Astrocyte of the spinal cord (primary cell): ENCODE measurements at regions not wholly inside any gene's neighbourhood (a gene's known extent, or its start where the extent isn't known, plus 50 kb on each side); places are given as distances from the start of the nearest gene placed in this dataset.
A peak's percentile ranks its signal among the peaks of the same experiment; 100 is the strongest.

Experiments
- DNase-seq: peaks from one replicate; pipeline ENCODE4 v3.0.0; 2011; ENCODE audit warnings: low read depth, low spot score
- H3K4me3 ChIP-seq: 2 replicates; pipeline ENCODE4 v1.5.1; 2011; ENCODE audit warnings: low read depth, mild to moderate bottlenecking, low read length, moderate library complexity
- CTCF ChIP-seq: IDR thresholded peaks from 2 replicates; pipeline ENCODE4 v1.5.1; 2012; ENCODE audit warnings: low read depth, mild to moderate bottlenecking, low read length, inconsistent platforms
- in situ Hi-C: cut with HindIII; loops from 2 replicates; pipeline ENCODE4 v1.10.0; 2017; ENCODE audit warnings: low sequenced_read_pairs

- in situ Hi-C loops: no loop called here
- no peak for TF ChIP-seq CTCF
- DNase-seq: no peak
- H3K4me3 ChIP-seq: no peak overlapping the region
These were observed 189.3 kb upstream of the GPR12 start for GRCh38 chr13:26949701-26950502.

- in situ Hi-C loops: no loop called here
These were observed 187.8 kb upstream of the GPR12 start for GRCh38 chr13:26948353-26948752.

GRCh38 chr13:26946684-26947343 is 186.2 kb upstream of the GPR12 start:
- in situ Hi-C loops: no loop called here
- peak; percentile 69 for TF ChIP-seq CTCF
- DNase-seq: peak; percentile 43
- H3K4me3 ChIP-seq: no peak overlapping the region

More at GRCh38 chr13:26948353-26948752, 187.8 kb upstream of the GPR12 start:
- no peak for DNase-seq
- H3K4me3 ChIP-seq: no peak overlapping the region
- no peak for TF ChIP-seq CTCF

GRCh38 chr13:26943748-26944147 is 183.2 kb upstream of the GPR12 start:
- H3K4me3 ChIP-seq: no peak overlapping the region
- TF ChIP-seq CTCF: no peak
- in situ Hi-C loops: no loop called here

GRCh38 chr13:26942184-26942583 is 181.6 kb upstream of the GPR12 start:
- in situ Hi-C loops: no loop called here
- no peak for TF ChIP-seq CTCF
- H3K4me3 ChIP-seq: no peak overlapping the region
- no peak for DNase-seq

More at GRCh38 chr13:26943748-26944147, 183.2 kb upstream of the GPR12 start:
- DNase-seq: no peak

GRCh38 chr13:26941345-26942174 is 181.0 kb upstream of the GPR12 start:
- in situ Hi-C loops: no loop called here
- no peak for TF ChIP-seq CTCF

More at GRCh38 chr13:26941345-26942174, 181.0 kb upstream of the GPR12 start:
- peak; percentile 36 for DNase-seq
- no peak overlapping the region for H3K4me3 ChIP-seq
